Neural progenitor cell (in vitro differentiated cells): ENCODE measurements at regions not wholly inside any gene's neighbourhood (a gene's known extent, or its start where the extent isn't known, plus 50 kb on each side); places are given as distances from the start of the nearest gene placed in this dataset.

Experiments used
- CTCF ChIP-seq: fragments of 200-600 bp; sonication (generic); IDR thresholded peaks from 2 replicates; pipeline ENCODE4 v1.5.1; 2017; ENCODE audit warnings: antibody characterized with exemption, mild to moderate bottlenecking
- EZH2 ChIP-seq: fragments of 200-600 bp; sonication (generic); IDR thresholded peaks from 2 replicates; pipeline ENCODE4 v1.6.1; 2017; ENCODE audit warnings: antibody characterized with exemption, mild to moderate bottlenecking, moderate library complexity
- EZH2phosphoT487 ChIP-seq: fragments of 200-600 bp; sonication (generic); IDR thresholded peaks from 2 replicates; pipeline ENCODE4 v1.6.1; 2017; ENCODE audit warnings: antibody characterized with exemption

DNA sequence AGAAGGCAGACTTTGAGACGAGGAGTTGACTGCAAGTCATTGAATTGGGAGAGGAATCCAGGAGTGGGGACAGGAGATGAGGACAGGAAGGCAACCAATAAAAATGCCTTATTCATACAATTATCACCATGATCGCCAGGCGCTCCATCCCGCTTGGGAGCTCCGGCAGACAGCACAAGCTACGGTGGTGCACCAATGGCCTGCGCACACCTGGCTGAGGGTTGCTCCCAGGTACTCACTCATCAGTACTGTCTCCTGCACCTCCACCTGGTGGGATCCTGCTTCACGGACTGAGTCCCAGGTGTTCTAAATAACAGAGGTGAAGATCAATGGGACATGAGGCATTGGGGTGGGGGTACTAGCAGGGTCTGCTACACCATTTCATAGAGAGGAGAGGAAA, 160.0 kb upstream of the TNRC6C start:
- TF ChIP-seq CTCF (no peak), EZH2phosphoT487 (no peak), EZH2 (no peak)
